GM04503 (cell line): ENCODE measurements at regions not wholly inside any gene's neighbourhood (a gene's known extent, or its start where the extent isn't known, plus 50 kb on each side); places are given as distances from the start of the nearest gene placed in this dataset.
"Not testable (repeated sequence)": the region's sequence is repeated elsewhere in the genome, so short reads cannot be mapped to it uniquely, and the experiment has no call there.

Source experiments
- DNase-seq: peaks from one replicate; pipeline ENCODE4 v3.0.0-alpha.2; 2012; ENCODE audit warnings: low read depth

DNA sequence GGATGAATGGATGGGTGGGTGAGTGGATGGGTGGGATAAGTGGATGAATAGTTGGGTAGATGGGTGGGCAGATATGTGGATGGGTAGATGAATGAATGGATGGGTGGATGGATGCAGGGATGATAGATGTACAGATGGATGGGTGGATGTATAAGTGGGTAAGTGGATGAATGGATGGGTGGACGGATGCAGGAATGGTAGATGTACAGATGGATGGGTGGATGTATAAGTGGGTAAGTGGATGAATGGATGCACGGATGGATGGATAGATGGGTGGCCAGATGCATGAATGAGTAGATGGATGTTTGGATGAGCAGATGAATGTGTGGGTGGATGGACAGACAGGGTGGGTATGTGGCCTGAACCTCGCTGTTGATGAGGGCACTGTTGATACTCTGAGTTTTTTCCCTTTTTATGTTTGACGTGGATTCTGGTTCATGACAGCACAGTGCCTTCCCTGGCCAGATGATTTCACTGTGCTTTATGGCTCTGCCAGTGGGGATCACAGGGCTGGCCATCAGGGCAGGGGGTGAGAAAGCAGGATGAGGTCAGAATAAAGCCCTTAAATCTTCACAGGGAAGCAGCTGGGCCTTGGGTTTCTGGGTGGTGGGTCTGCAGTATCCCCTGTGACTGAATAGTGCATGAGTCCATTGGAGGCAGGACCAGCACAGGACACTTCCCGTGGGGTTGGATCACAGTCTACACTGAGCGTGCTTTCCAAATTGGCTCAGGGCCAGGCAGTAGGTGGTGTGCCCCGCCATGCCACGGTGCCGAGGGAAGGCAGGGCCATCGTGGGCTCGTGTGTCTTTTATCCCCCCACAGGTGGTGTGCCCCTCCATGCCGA lies 213.2 kb downstream of the BANP start:
- DNase-seq: not testable (repeated sequence)

DNA sequence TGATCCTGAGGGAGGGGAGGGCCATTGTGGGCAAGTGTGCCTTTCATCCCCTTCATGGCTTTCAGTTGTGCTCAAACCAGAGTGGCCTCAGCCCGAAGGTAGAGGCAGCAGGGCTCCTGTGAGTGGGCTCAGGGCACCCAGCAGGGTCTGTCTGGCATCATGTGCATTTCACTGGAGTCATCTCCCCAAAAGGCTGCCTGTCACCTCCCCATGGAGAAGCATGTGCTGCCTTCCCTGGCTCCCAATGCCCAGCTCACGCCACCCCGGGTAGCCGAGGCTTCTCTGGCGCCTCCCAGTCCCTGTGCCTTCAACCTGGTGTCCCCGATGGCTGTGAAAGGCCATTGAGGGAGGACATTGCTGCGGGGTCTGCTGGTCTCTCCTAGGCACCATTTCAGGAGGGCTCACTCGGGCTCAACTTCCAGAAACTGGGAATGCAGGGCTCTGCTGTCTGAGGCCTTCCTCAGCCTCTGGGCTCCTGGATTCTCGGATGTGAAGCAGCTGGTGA lies 213.9 kb downstream of the BANP start:
- not testable (repeated sequence) for DNase-seq

DNA sequence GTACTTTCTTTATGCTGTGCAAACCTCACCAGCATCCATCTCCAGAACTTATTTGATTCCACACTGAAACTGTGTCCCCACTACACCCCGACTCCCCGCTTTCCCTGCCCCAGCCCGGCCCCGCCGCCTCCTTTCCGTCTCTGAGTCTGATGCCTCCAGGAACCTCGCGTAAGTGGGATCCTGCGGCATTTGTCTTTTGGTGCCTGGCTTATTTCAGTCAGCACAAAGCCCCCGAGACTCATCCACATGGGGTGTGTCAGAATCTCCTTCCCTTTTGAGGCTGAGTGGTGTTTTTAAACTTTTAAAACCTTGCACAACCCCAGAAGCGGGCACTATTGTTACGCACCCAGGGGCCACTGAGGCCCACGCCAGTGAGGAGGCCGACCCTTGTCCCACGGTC lies 214.4 kb downstream of the BANP start:
- DNase-seq: not testable (repeated sequence)

DNA sequence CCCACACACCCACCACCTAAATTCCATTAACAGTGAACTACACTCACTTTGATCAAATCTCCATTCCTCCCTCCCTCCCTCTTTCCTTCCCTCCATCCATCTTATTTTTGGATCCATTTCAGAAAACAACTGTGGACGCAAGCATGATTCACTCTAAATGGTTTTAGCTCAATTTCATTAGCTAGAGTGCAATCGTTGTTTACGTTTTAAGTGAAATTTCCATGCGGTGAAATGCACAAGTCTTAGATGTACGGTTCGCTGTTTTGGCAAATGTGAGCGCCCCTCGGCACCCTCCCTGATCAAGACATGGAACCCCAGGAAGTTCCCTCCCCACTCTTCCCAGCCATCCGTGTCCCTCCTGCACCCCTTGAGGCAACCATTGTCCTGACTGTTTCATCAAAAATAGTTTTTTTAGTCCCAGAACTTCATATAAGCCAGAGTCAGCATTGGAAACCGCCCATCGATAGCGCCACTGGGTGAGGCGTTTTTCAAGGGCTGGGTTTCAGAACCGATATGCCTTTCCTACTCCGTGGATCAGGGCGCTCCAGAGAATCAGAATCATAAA lies 215.1 kb downstream of the BANP start:
- not testable (repeated sequence) for DNase-seq

DNA sequence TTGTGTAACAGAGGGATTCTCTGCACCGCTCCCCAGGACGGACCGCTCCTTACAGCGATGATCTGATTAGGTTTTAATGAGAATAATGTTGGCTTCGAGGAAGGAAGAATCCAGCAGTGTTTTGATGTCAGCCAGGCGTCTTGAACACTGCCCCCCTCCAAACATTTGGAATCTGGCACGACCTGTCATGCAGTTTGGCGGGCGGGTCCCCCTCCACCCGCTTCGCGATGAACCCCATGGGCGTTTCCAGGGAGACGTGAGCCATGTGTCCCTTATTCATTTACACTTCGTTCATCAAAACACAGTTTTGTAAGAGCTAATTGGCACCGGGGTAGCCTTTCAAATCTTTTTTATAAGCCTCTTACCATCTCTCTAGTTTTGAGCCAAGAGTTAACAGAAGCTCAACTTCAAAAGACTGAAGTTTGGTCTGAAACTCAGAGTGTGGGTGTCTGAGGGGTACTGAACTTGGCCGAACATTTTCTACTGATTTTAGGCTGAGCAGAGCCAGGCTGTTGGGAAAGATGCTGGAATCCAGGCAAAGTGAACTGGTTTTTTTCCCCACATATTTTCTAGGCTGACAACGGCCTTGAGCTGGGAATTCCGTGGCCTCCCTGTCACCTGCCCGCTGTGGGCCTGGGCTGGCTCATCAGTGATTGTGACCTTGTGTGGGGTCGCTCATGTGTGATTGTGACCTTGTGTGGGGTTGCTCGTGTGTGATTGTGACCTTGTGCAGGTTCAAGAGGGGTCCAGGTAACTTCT lies 214.8 kb upstream of the ZNF469 start:
- not testable (repeated sequence) for DNase-seq

DNA sequence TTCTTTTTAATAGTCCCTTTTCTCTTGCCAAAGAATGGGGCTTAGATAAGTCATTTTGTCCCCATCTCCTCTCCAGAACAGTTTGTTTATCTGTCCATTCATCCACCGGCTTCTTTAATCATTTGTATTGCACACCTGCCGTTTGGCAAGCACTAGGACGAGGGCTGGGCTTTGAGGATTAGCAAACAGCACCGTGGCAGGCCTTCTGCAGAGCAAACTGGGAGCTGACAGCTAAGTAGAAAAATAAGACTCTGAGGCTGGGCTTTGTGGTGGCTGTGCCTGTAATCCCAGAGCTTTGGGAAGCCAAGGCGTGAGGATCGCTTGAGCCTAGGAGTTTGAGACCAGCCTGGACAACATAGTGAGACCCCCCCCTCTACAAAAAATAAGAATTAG lies 214.2 kb upstream of the ZNF469 start:
- DNase-seq: not testable (repeated sequence)

DNA sequence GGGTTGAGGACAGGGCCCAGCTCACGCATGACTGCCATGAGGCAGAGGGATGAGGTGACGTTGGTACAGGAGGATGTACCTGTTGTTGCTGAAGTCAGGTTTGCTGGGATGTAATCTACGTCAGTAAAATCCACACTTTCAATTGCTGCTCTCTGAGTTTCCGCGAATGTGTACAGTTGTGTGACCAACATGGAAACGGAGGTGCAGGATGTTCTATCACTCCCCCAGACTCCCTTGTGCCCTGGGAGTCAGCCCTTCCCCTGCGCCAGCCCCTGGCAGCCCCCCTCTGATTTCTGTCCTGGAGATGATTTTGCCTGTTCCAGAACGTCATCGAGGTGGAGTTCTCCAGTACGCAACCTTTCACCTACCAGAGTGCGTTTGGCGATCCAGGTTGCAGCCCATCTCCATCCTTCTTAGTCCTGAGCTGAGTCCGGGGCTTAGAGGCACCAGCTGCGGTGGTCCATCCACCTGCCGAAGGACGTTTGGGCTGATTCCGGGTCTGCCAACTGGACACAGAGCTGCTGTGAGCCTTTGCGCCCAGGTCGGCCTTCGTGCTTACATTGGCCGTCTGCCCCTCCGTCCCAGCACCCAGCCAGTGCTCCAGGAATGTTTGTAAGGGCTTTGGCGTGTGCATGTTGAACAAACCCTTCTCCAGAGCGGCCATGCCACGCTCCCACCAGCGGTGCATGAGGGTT lies 213.5 kb upstream of the ZNF469 start:
- DNase-seq: not testable (repeated sequence)

DNA sequence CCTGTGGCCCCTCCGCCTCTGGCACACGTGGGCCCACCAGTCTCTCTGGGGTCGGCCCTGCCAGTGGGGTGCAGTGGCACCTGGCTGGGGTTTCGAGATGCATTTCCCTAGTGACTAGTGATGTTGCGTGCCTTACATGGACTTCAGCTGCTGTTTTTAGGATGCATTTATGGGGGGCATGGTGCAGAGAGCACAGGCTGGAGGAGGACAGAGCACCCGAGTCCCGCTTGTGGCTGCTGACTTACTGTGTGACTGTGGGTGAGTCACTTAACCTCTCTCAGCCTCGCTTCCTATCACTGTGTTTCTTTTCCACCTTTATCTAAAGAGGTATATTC lies 213.0 kb upstream of the ZNF469 start:
- not testable (repeated sequence) for DNase-seq

DNA sequence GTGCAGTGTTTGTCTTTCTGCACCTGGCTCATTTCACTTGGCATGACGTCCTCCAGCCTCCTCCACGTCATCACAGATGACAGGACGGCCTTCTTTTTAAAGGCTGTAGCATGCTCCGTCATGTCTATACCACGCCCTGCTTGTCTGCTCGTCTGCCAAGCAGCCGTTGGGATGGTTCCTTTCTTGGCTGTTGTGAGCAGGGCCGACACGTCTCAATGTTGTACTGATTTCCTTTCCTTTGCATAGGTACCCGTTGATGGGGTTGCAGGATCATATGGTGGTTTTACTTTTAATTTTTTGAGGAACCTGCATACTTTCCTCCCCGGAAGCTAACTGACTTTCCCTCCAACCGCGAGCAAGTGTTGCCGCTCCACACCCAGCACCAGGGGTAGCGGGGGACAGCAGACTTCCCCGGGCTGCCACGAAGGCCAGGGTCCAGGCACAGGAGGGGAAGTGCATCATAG lies 212.2 kb upstream of the ZNF469 start:
- no peak for DNase-seq

DNA sequence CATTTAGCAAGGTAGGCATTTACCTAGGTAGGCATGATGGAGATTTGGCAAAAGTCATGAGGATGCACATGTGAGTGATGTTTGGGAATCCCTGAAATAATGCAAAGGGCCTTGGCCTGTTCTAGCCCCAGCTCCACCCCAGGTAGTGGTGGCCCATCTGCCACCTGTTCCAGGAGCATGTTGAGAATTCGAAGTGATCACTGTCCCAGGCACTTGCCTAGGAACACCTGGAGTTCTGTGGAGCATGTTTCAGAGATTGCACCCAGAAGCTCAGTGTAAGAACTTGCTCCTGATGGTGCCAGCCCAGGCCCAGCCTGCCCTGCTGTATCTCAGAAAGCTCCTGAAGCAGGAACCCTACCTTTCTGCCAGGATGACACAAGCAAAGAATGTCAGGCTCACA lies 211.6 kb upstream of the ZNF469 start:
- DNase-seq: not testable (repeated sequence)

DNA sequence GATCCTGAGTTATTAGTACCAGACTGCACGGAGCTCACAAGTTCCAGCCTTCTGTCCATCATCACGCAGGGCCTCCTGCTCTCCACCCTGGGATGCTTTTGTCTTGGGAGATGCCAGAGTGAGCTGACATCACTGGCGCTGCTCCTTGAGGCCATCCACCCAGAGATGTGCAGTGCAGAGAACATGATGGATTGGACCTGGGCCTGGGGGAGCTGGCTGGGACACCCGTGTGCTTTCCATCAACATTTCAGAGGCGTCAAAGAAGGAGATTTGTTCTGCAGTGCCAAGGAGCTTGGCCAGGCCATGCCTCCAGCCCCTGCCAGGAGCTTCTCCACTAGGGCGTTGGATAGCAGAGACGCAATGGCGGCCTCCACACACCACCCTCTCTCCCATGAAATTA lies 206.6 kb upstream of the ZNF469 start:
- not testable (repeated sequence) for DNase-seq

DNA sequence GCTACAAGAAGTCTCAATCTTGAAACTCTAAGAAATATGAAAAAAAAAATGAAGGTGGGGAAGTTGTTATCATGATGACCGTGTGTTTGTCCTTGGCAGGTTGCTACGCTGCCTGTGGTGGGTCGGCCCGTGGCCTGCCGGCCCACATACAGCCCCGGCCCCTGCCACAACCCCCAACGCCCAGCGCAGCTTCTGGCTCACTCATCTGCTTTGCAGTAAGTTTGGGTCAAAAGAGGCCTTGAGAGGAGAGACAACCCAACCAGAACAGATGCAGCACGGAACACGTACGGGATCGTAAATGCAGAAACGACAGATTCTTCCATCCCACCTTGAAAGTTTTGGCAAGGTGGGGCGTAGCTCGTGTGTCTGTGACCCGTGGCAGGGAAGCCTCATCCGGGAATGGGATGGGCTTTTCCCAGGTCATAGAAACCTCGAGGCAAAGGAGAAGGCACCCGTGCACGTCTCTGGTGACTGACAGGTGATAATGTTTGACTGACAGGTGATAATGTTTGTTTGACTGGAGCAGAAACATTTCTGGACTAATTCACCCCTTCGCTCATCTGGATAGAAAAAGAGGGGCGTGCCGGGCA lies 206.1 kb upstream of the ZNF469 start:
- not testable (repeated sequence) for DNase-seq

DNA sequence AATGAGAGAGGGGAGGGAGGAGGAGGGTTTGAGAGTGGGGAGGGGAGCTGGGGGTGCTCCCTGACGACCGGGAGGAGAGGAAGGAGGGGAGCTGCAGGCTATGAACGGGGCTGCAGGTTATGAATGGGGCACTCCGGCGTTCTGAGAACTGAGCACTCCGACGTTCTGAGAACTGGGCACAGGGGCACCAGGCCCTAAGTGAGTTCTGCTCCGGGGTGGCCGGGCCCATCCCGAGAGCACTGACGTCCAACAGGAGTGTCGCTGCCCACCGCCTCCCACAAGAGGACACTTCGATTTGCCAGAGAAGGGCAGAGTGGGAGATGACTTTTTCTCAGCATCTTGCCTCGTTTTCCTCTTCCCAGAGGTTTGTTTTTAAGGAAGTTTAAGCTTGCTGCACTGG lies 204.5 kb upstream of the ZNF469 start:
- DNase-seq: not testable (repeated sequence)

DNA sequence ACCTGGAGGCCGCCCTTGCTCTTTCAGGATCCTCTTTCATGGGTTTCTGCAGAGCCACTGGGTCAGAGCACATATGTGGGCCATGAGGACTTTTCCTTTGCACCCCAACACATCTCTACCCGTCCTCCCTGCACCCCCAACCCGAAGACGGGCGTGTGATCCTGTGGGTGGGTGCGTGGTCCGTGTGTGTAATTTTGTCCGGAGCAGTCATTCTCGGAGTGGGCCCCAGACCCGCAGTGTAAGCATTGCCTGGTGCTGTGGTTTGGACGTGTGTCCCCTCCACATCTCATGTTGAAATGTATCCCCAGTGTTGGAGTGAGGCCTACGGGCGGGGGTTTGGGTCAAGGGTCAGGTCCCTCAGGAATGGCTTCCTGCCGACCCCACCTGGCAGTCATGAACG lies 203.9 kb upstream of the ZNF469 start:
- DNase-seq: not testable (repeated sequence)

DNA sequence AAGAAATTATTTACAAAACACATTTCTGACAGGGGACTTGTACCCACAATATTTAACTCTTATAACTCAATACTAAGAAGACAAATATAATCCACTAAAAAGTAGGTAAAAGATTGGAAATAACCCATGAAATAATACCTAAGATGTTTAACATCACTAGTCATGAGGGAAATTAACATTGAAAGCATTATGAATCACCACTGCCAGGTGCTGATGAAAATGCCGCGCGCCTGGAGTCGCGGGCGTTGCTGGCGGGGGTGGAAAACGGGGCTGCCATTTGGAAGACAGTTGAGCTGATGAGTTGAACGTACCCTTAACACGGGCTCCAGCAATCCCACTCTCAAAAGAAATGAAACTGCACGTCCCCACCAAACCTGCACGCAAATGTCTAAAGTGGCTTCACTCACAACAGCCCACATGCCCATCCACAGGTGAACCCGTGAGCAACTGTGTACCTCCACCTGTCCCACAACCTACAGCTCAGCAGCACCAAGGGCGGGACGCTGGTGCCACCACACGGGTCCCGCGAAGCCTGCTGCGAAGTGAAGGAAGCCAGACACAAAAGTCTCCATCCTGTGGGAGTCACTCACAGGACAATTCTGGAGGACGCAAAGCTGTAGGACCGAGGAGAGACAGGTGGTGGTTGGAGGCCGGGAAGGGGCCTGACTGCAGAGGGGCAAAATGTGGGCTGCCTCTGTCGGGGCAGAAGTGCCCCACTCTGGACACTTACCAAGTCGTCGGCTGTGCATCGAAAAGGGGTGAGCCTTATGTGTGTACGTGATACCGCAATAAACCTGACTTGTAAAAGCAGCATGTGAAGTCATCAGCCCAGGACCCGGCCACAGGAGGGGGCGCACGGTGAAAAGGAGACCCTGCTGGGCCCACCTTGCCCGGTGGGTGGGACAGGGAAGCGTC lies 199.5 kb upstream of the ZNF469 start:
- not testable (repeated sequence) for DNase-seq

DNA sequence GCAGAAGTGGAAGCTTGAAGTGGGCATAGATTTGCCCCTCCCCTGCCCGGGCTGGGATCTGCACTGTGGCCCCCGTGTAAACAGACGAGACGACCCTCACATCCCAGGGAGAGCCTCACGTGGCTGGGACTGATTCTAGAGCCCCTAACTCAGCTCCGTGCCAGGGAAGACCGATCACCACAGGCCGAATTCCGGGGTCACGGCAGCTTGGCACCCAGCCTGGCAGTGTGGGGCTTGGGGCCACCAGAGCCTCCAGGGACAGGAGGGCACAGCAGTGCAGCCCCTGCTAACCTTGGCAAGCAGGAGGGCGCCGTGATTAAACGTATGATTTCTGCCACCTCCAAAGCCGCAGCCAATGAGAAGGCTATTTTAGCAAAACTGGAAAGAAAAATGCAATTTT lies 198.7 kb upstream of the ZNF469 start:
- DNase-seq: not testable (repeated sequence)

DNA sequence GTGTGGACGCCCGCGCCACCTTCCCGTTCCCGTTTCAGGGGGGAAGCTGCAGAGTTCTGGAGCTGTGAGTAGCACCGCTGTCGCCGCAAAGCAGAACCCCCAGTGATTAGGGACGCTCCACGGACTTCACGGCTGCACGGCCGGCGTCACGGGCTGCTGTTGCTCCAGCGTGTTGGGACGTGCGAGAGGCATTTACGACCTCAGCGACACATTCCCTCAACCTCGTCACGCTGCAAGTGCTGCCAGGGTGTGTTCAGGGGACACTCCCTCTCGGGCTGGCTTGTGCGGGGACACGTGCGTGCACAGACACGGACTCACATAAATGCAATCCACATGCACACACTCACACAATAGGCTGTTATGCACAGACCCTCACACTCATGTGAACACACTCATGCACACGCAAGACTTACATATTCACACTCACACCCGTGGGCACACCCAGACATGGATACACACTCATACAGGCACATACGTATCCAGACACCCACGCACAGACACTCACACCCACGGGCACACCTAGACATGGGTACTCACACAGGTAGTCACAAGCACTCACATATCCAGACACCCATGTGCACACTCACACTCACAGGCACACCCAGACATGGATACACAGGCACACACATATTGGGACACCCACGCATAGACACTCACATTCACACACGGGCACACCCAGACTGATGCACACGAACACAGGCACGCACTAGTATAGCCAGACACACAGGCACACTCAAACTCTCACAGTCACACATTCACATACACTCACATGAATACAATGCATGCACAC lies 198.0 kb upstream of the ZNF469 start:
- not testable (repeated sequence) for DNase-seq

DNA sequence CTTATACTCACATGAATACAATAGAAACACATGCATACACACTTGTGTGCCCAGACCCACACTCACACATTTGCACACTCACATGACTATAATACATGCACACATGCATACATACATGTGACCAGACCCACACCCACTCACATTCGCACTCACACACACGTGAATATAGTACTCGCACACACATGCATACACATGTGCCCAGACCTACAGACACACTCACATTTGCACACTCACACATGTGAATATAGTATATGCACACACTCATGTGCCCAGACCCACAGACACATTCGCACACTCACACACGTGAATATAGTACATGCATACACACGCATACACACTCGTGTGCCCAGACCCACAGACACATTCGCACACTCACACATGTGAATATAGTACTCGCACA lies 197.4 kb upstream of the ZNF469 start:
- not testable (repeated sequence) for DNase-seq

DNA sequence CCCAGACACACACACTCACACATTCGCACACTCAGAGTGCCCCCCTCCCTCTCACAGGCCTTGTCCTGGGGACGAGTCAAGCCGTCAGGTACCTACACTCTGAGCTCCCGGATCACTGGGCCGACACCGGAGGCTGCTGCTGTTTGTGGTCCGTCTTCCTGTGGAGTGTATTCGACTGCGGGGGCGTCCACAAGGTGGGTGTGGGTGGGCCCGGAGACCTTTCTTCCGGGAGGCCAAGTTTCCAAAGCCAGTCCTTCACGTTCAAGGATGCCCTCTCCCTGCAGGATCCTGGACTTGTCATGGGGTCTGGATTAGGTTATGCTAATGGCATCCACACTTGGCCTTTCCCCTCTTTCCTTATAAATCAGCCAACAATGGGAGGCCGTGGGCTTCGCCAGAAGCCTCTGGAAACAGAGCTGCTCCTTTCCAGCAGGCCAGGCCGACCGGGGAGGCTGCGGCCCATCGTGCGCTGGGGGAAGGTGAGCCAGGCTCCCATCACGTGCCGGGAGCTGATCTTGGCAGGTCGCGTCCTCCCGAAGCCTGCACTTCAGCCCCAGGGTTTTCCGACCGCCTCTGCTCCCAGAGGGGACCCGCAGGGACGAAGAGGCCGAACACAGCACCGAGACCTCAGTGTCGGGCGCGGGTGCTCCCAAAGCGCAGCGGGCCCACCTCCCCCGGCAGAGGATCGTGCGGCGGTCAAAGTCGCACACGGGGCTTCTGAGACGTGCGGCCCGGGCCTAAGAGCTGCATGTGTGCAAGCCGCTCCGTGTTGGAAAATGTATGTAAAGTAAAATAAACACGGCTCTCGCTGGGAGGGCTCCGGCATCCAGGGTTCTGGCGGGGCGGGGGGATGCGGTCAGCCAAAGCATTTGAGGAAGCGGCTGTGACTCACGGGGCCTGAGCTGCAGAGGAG lies 196.5 kb upstream of the ZNF469 start:
- DNase-seq: not testable (repeated sequence)
